GM23248 (cell line): ENCODE measurements at regions not wholly inside any gene's neighbourhood (a gene's known extent, or its start where the extent isn't known, plus 50 kb on each side); places are given as distances from the start of the nearest gene placed in this dataset.

Source experiments
- DNase-seq: peaks from one replicate; pipeline ENCODE4 v3.0.0-alpha.2; 2015
- H2AFZ ChIP-seq: fragments of 200-600 bp; sonication (generic); 2 replicates; pipeline ENCODE4 v1.6.1; 2016; ENCODE audit warnings: antibody characterized with exemption
- H3F3A ChIP-seq: fragments of 200-600 bp; sonication (generic); 2 replicates; pipeline ENCODE4 v1.6.1; 2016; ENCODE audit warnings: mild to moderate bottlenecking, antibody characterized with exemption, mixed run types; ENCODE audit not compliant: insufficient read depth
- H3K27ac ChIP-seq: fragments of 200-600 bp; sonication (generic); 2 replicates; pipeline ENCODE4 v1.5.1; 2016; ENCODE audit warnings: mild to moderate bottlenecking
- H3K27me3 ChIP-seq: fragments of 200-600 bp; sonication (generic); replicated peaks from 2 replicates; pipeline ENCODE4 v1.6.1; 2016; ENCODE audit warnings: mild to moderate bottlenecking; ENCODE audit not compliant: insufficient read depth
- H3K36me3 ChIP-seq: fragments of 200-600 bp; sonication (generic); 2 replicates; pipeline ENCODE4 v1.6.1; 2016; ENCODE audit warnings: low read depth, mild to moderate bottlenecking
- H3K4me1 ChIP-seq: fragments of 200-600 bp; sonication (generic); 2 replicates; pipeline ENCODE4 v1.6.1; 2016; ENCODE audit warnings: mild to moderate bottlenecking; ENCODE audit not compliant: insufficient read depth
- H3K4me2 ChIP-seq: fragments of 200-600 bp; sonication (generic); one replicate; pipeline ENCODE4 v1.6.1; 2016; ENCODE audit warnings: mild to moderate bottlenecking; ENCODE audit not compliant: unreplicated experiment
- H3K4me3 ChIP-seq: fragments of 200-600 bp; sonication (generic); 2 replicates; pipeline ENCODE4 v1.5.1; 2016; ENCODE audit warnings: mild to moderate bottlenecking
- H3K79me2 ChIP-seq: fragments of 200-600 bp; sonication (generic); 2 replicates; pipeline ENCODE4 v1.6.1; 2016; ENCODE audit warnings: mild to moderate bottlenecking; ENCODE audit not compliant: insufficient read depth
- H3K9ac ChIP-seq: fragments of 200-600 bp; sonication (generic); 2 replicates; pipeline ENCODE4 v1.6.1; 2016; ENCODE audit warnings: mild to moderate bottlenecking
- H3K9me2 ChIP-seq: fragments of 200-600 bp; sonication (generic); 2 replicates; pipeline ENCODE4 v1.6.1; 2016; ENCODE audit warnings: mixed run types, mild to moderate bottlenecking, moderate library complexity; ENCODE audit not compliant: insufficient read depth
- H3K9me3 ChIP-seq: fragments of 200-600 bp; sonication (generic); one replicate; pipeline ENCODE4 v1.6.1; 2017; ENCODE audit warnings: low read depth
- H4K20me1 ChIP-seq: fragments of 200-600 bp; sonication (generic); 2 replicates; pipeline ENCODE4 v1.6.0; 2016; ENCODE audit not compliant: insufficient read depth
- EZH2 ChIP-seq: fragments of 200-600 bp; sonication (generic); IDR thresholded peaks from 2 replicates; pipeline ENCODE4 v1.6.1; 2018; ENCODE audit warnings: antibody characterized with exemption, mild to moderate bottlenecking; ENCODE audit not compliant: insufficient read depth, poor library complexity, severe bottlenecking
- EZH2phosphoT487 ChIP-seq: fragments of 200-600 bp; sonication (generic); IDR thresholded peaks from 2 replicates; pipeline ENCODE4 v1.6.1; 2018; ENCODE audit warnings: antibody characterized with exemption, moderate library complexity, mild to moderate bottlenecking, low read depth; ENCODE audit not compliant: insufficient read depth
- WGBS, 2 experiments: methylation state at CpG; one replicate each; pipeline ENCODE4 v1.1.6; 2015 to 2017; ENCODE audit warnings: low lambda C conversion rate in 2 of 2, low coverage in 1 of 2; ENCODE audit errors: missing lambda C conversion rate in 2 of 2; 5-methylcytosine and 5-hydroxymethylcytosine counted together
- in situ Hi-C: fragments of 300-500 bp; cut with MboI; formaldehyde crosslinking; loops from 2 replicates; pipeline ENCODE4 v1.15.0; 2020

- H3K4me1 ChIP-seq, result no peaks in the 10 kb centered on the region
- TF ChIP-seq EZH2 (no peak), EZH2phosphoT487 (no peak)
- H3K27ac ChIP-seq, result no peak overlapping the region
- no peak for DNase-seq
- no peak overlapping the region for H3K9ac ChIP-seq
- H3F3A ChIP-seq, result no peaks in the 10 kb centered on the region
- no peaks in the 10 kb centered on the region for H3K9me3 ChIP-seq
- no peaks in the 10 kb centered on the region for H4K20me1 ChIP-seq
- 68 to 70% methylated on average over 2 of the region's 2 CpGs for WGBS, 2 experiments
- no peak overlapping the region for H3K4me2 ChIP-seq
- no peak overlapping the region for H3K4me3 ChIP-seq
- H3K27me3 ChIP-seq, result no peaks in the 10 kb centered on the region
- H2AFZ ChIP-seq, result no peak overlapping the region
- in situ Hi-C loops, result no loop called here
- H3K36me3 ChIP-seq, result no peaks in the 10 kb centered on the region
- H3K9me2 ChIP-seq, result no peaks in the 10 kb centered on the region
- H3K79me2 ChIP-seq, result no peaks in the 10 kb centered on the region
These were observed 914.2 kb downstream of the FAM181B start for GRCh38 chr11:81819462-81819861.

- no peaks in the 10 kb centered on the region for H3K4me1 ChIP-seq
- H3F3A ChIP-seq, result no peaks in the 10 kb centered on the region
- H3K79me2 ChIP-seq, result no peaks in the 10 kb centered on the region
- no peak overlapping the region for H3K4me3 ChIP-seq
- H3K9me2 ChIP-seq, result no peaks in the 10 kb centered on the region
- no peak for DNase-seq
- H3K36me3 ChIP-seq, result no peaks in the 10 kb centered on the region
- H3K4me2 ChIP-seq, result no peak overlapping the region
- no peaks in the 10 kb centered on the region for H3K9me3 ChIP-seq
- no peaks in the 10 kb centered on the region for H4K20me1 ChIP-seq
- in situ Hi-C loops, result no loop called here
- TF ChIP-seq EZH2phosphoT487 (no peak), EZH2 (no peak)
- no peak overlapping the region for H3K27ac ChIP-seq
- 0 to 7% methylated on average over 1 of the region's 1 CpG for WGBS, 2 experiments
- H2AFZ ChIP-seq, result no peak overlapping the region
- H3K9ac ChIP-seq, result no peak overlapping the region
- no peaks in the 10 kb centered on the region for H3K27me3 ChIP-seq
These were observed 928.8 kb downstream of the FAM181B start for GRCh38 chr11:81804858-81805257.

GRCh38 chr11:81802591-81802990, 931.1 kb downstream of the FAM181B start:
- Histone ChIP-seq H3K9me2 (no peaks in the 10 kb centered on the region), H3K36me3 (no peaks in the 10 kb centered on the region), H3K27ac (no peak overlapping the region), H3F3A (no peaks in the 10 kb centered on the region), H3K4me3 (no peak overlapping the region), H3K27me3 (no peaks in the 10 kb centered on the region), H3K79me2 (no peaks in the 10 kb centered on the region), H2AFZ (no peak overlapping the region), H3K4me2 (no peak overlapping the region), H4K20me1 (no peaks in the 10 kb centered on the region), H3K9me3 (no peaks in the 10 kb centered on the region), H3K4me1 (no peaks in the 10 kb centered on the region), H3K9ac (no peak overlapping the region)
- in situ Hi-C loops, result no loop called here
- TF ChIP-seq EZH2 (no peak), EZH2phosphoT487 (no peak)
- WGBS, 2 experiments, result 18 to 23% methylated on average over 3 of the region's 3 CpGs
- DNase-seq, result no peak

DNA sequence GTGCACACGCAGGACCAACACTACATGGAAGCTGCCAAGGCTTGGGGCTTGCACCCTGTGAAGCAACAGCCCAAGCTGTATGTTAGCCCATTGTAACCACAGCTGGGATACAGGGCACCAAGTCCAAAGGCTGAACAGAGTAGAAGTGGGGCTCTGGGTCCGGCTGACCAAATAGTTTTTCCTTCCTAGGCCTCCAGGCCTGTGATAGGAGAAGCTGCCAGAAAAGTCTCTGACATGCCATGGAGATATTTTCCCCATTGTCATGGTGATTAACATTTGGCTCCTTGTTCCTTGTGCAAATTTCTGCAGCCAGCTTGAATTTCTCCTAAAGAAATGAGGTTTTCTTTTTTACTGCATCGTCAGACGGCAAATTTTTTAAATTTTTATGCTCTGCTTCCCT, 941.2 kb downstream of the FAM181B start:
- Histone ChIP-seq H3F3A (no peaks in the 10 kb centered on the region), H2AFZ (no peak overlapping the region), H3K27me3 (no peaks in the 10 kb centered on the region), H3K4me1 (no peaks in the 10 kb centered on the region), H3K27ac (no peak overlapping the region), H3K36me3 (no peaks in the 10 kb centered on the region), H3K9me2 (no peaks in the 10 kb centered on the region), H3K4me2 (no peak overlapping the region), H3K79me2 (no peaks in the 10 kb centered on the region), H3K9me3 (no peaks in the 10 kb centered on the region), H3K4me3 (no peak overlapping the region), H3K9ac (no peak overlapping the region), H4K20me1 (no peaks in the 10 kb centered on the region)
- no peak for DNase-seq
- WGBS, 2 experiments, result 39 to 41% methylated on average over 4 of the region's 4 CpGs
- in situ Hi-C loops, result no loop called here
- TF ChIP-seq EZH2phosphoT487, result no peak

DNA sequence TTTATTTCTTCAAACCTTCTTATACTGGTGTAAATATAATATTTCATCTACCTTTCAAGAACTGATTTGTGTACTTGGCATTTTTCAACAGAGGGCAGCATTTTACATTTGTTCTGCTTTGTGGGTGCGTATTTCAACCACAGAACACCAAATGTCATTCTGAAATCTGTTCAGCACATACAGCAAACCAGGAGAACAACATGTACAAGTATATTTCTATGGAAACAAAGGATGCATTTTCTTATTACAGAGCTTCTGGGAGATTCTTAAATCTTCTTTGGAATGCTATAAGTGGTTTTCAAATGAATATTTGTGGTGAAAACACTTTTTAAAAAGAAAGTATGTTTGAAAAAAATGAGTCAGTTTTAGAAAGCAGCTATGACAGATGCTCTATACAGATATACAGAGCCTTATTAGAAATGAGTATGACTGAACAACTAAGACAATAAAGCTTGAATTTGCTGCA, 946.0 kb downstream of the FAM181B start:
- Histone ChIP-seq H3K9me3 (no peaks in the 10 kb centered on the region), H4K20me1 (no peaks in the 10 kb centered on the region), H3K4me2 (no peak overlapping the region), H3K4me1 (no peaks in the 10 kb centered on the region), H3K4me3 (no peak overlapping the region), H3K79me2 (no peaks in the 10 kb centered on the region), H3K9me2 (no peaks in the 10 kb centered on the region), H3K27me3 (no peaks in the 10 kb centered on the region), H3K9ac (no peak overlapping the region), H2AFZ (no peak overlapping the region), H3F3A (no peaks in the 10 kb centered on the region), H3K36me3 (no peaks in the 10 kb centered on the region), H3K27ac (no peak overlapping the region)
- peak; percentile 39 for DNase-seq
- TF ChIP-seq EZH2 (no peak), EZH2phosphoT487 (no peak)
- in situ Hi-C loops, result no loop called here
- WGBS, 2 experiments, result 2 to 4% methylated on average over 1 of the region's 1 CpG
